ENCODE measurements at regions not wholly inside any gene's neighbourhood (a gene's known extent, or its start where the extent isn't known, plus 50 kb on each side); places are given as distances from the start of the nearest gene placed in this dataset.

DNA sequence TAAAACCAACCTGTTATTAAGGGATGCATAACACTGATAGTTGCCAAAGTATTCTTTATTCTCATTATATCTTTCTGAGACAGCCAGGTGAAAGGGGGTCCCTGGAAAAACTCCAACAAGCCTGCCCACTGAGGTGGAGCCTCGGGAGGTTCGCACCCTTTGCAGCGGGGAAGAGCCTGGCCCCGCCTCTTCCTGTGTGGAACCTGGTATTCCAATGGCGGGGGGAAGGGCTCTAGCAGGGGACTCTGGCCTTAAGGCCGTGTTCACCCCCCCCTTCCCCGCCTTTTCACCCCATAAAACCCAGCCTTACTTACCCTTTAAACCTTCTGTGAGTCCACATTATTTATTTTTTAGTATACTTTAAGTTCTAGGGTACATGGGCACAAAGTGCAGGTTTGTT is 62.4 kb upstream of the PDK4 start:
- H3K27me3 ChIP-seq (ENCODE audit: insufficient read depth, low read length) = no peaks in the 10 kb centered on the region
- no peaks in the 10 kb centered on the region for H3K23me2 ChIP-seq (ENCODE audit: insufficient read length, low read depth, low read length, poor library complexity, severe bottlenecking)
- H2BK5ac ChIP-seq (ENCODE audit: insufficient read length, low read length) = no peak overlapping the region
- H4K8ac ChIP-seq (replicated peaks; ENCODE audit: insufficient read length, low read depth, low read length) = no peak overlapping the region
- H3K9ac ChIP-seq (ENCODE audit: extremely low read depth, insufficient read length, low read length) = no peak overlapping the region
- H2BK20ac ChIP-seq (ENCODE audit: low read depth, low read length, poor library complexity, severe bottlenecking) = no peak overlapping the region
- H3K79me2 ChIP-seq (ENCODE audit: insufficient read depth, low read length) = no peaks in the 10 kb centered on the region
- no peak overlapping the region for H4K91ac ChIP-seq (ENCODE audit: insufficient read length, low read depth, low read length)
- no peak overlapping the region for H3K14ac ChIP-seq (ENCODE audit: insufficient read depth, low read length)
- Mint-ChIP-seq H3K4me3 (no peak overlapping the region), H3K4me1 (no peaks in the 10 kb centered on the region), H3K9me3 (peaks cover 0 to 10% of the 10 kb centered on the region in 2 experiments; a peak in 3 of 5 replicates), H3K36me3 (ENCODE audit: insufficient read depth in 1 of 3, low read depth in 3 of 3) (no peaks in the 10 kb centered on the region; a peak in 1 of 7 replicates), H3K27me3 (ENCODE audit: low read depth) (peaks cover 3% of the 10 kb centered on the region; the same call in 1 of the 2 replicates), H3K27ac (no peak overlapping the region; a peak in 1 of 7 replicates)
- no peak overlapping the region for H3K4ac ChIP-seq (ENCODE audit: low read depth, low read length)
- no peaks in the 10 kb centered on the region for H4K20me1 ChIP-seq (ENCODE audit: control insufficient read depth, insufficient read depth, insufficient read length)
- TF ChIP-seq, protein P1, sequence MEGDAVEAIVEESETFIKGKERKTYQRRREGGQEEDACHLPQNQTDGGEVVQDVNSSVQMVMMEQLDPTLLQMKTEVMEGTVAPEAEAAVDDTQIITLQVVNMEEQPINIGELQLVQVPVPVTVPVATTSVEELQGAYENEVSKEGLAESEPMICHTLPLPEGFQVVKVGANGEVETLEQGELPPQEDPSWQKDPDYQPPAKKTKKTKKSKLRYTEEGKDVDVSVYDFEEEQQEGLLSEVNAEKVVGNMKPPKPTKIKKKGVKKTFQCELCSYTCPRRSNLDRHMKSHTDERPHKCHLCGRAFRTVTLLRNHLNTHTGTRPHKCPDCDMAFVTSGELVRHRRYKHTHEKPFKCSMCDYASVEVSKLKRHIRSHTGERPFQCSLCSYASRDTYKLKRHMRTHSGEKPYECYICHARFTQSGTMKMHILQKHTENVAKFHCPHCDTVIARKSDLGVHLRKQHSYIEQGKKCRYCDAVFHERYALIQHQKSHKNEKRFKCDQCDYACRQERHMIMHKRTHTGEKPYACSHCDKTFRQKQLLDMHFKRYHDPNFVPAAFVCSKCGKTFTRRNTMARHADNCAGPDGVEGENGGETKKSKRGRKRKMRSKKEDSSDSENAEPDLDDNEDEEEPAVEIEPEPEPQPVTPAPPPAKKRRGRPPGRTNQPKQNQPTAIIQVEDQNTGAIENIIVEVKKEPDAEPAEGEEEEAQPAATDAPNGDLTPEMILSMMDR (conservative IDR thresholded peaks at IDR 0.05) = no peak
- no peak overlapping the region for H3T11ph ChIP-seq (ENCODE audit: low read length)
- H2BK12ac ChIP-seq (ENCODE audit: insufficient read length, low read depth, low read length) = no peak overlapping the region
- H3K18ac ChIP-seq (ENCODE audit: insufficient read length, low read depth, low read length) = no peak overlapping the region
- H3K4me2 ChIP-seq (ENCODE audit: insufficient read depth, insufficient read length, low read length) = no peak overlapping the region
- no peak overlapping the region for H2AK5ac ChIP-seq (ENCODE audit: insufficient read length, low read length)
- H2AFZ ChIP-seq (ENCODE audit: low read length) = no peak overlapping the region
- DNase-seq = no peak
- no peak overlapping the region for H3K56ac ChIP-seq (ENCODE audit: insufficient read length, low read depth, low read length)
- H3K79me1 ChIP-seq (ENCODE audit: insufficient read depth, low read depth, low read length, poor library complexity, severe bottlenecking) = no peaks in the 10 kb centered on the region
- WGBS (ENCODE audit: extremely low coverage, insufficient read length, low lambda C conversion rate) = no CpG with 5 or more reads among the region's 7 CpGs
- no peak overlapping the region for H2BK120ac ChIP-seq (ENCODE audit: low read depth, low read length, poor library complexity, severe bottlenecking)
- no peak overlapping the region for H3K23ac ChIP-seq (ENCODE audit: insufficient read length, low read depth, low read length)
- no peak overlapping the region for H3K27ac ChIP-seq (ENCODE audit: insufficient read length, low read depth, low read length)
- no peak overlapping the region for H4K5ac ChIP-seq (ENCODE audit: insufficient read length, low read depth, low read length)
- no peaks in the 10 kb centered on the region for H3K9me3 ChIP-seq (ENCODE audit: control insufficient read depth, low read depth, low read length)
- no peak overlapping the region for H2BK15ac ChIP-seq (ENCODE audit: low read depth, low read length)
- no peaks in the 10 kb centered on the region for H3K4me1 ChIP-seq (ENCODE audit: insufficient read depth, low read length)

All from H9 (cell line).